Fibroblast of lung (primary cell): ENCODE measurements at regions not wholly inside any gene's neighbourhood (a gene's known extent, or its start where the extent isn't known, plus 50 kb on each side); places are given as distances from the start of the nearest gene placed in this dataset.

Experiments used
- DNase-seq, 2 donors: peaks; one replicate each; pipeline versions ENCODE4 v3.0.0 to v3.0.0-alpha.2; 2010; ENCODE audit warnings: low read depth in 2 of 2
- H2AFZ ChIP-seq: 2 replicates; pipeline ENCODE4 v1.5.1; 2012; ENCODE audit warnings: low read length, control low read depth, inconsistent platforms
- H3K27ac ChIP-seq: 2 replicates; pipeline ENCODE4 v1.5.1; 2011; ENCODE audit warnings: low read length, control low read depth; ENCODE audit not compliant: insufficient read depth
- H3K27me3 ChIP-seq: 2 replicates; pipeline ENCODE4 v1.5.1; 2011; ENCODE audit warnings: mild to moderate bottlenecking, low read length; ENCODE audit not compliant: control insufficient read depth, insufficient read depth
- H3K36me3 ChIP-seq: 2 replicates; pipeline ENCODE4 v1.5.1; 2011; ENCODE audit warnings: low read length; ENCODE audit not compliant: control insufficient read depth, insufficient read depth
- H3K4me1 ChIP-seq: 2 replicates; pipeline ENCODE4 v1.5.1; 2011; ENCODE audit warnings: low read length; ENCODE audit not compliant: control insufficient read depth, insufficient read depth; ENCODE audit errors: extremely low read depth
- H3K4me2 ChIP-seq: 2 replicates; pipeline ENCODE4 v1.5.1; 2011; ENCODE audit warnings: low read length, control low read depth; ENCODE audit not compliant: insufficient read depth; ENCODE audit errors: extremely low read depth
- H3K4me3 ChIP-seq, 4 experiments: fragments of 200-600 bp in 1 of 4; sonication (generic) in 1 of 4; replicated peaks in 1 of 4; 2 replicates each; pipeline ENCODE4 v1.5.1; 2011 to 2016; ENCODE audit warnings: low read length in 4 of 4, low read depth in 3 of 4, mild to moderate bottlenecking in 3 of 4, control low read depth in 2 of 4, inconsistent platforms in 1 of 4, mixed read lengths in 1 of 4; ENCODE audit not compliant: insufficient read depth in 1 of 4; ENCODE audit errors: control extremely low read depth in 1 of 4
- H3K79me2 ChIP-seq: 2 replicates; pipeline ENCODE4 v1.5.1; 2012; ENCODE audit warnings: mild to moderate bottlenecking, low read length, inconsistent platforms; ENCODE audit not compliant: control insufficient read depth, insufficient read depth
- H3K9ac ChIP-seq: 2 replicates; pipeline ENCODE4 v1.5.1; 2011; ENCODE audit warnings: mild to moderate bottlenecking, low read length, control low read depth; ENCODE audit not compliant: insufficient read depth
- H3K9me3 ChIP-seq: 2 replicates; pipeline ENCODE4 v1.5.1; 2012; ENCODE audit warnings: low read depth, low read length; ENCODE audit not compliant: control insufficient read depth, insufficient read depth
- H4K20me1 ChIP-seq: 2 replicates; pipeline ENCODE4 v1.5.1; 2011; ENCODE audit warnings: low read length; ENCODE audit not compliant: control insufficient read depth, insufficient read depth; ENCODE audit errors: extremely low read depth
- EZH2 ChIP-seq: IDR thresholded peaks from 2 replicates; pipeline ENCODE4 v1.5.1; 2012; ENCODE audit warnings: low read length, control low read depth, mild to moderate bottlenecking; ENCODE audit errors: missing control alignments
- TF ChIP-seq, protein P1 (sequence below), 2 donors: IDR thresholded peaks in 1 of 2; conservative IDR thresholded peaks in 1 of 2; 1 replicate in 1 of 2; 2 replicates in 1 of 2; pipeline ENCODE4 v1.5.1; 2011 to 2012; ENCODE audit warnings: low read length in 2 of 2, control low read depth in 1 of 2, inconsistent platforms in 1 of 2, low read depth in 1 of 2, mild to moderate bottlenecking in 1 of 2

DNA sequence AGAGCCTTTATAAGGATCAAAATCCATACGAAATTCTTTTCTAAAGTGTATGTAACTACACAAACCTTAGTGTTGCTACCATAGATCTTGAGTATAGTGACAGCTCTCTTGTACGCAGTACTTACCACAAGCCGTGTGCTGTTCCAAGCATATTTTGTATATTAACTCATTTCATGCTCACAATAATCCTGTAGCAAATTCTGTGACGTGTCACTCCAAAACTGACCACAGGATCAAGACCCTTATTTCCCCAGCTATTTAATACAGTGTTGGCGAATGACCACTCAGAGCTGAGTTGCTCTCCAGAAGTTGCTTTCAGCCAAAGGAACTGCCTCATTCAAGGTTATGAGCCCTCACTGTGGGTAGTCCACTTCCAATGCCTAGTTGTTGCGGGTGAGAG lies 169.8 kb downstream of the BTG1 start:
- Histone ChIP-seq H3K4me3 (no peak overlapping the region), H3K4me1 (no peaks in the 10 kb centered on the region), H3K27ac (no peak overlapping the region), H3K9me3 (no peaks in the 10 kb centered on the region), H3K27me3 (no peaks in the 10 kb centered on the region), H3K36me3 (no peaks in the 10 kb centered on the region), H3K79me2 (no peaks in the 10 kb centered on the region), H2AFZ (no peak overlapping the region), H3K9ac (no peak overlapping the region), H4K20me1 (no peaks in the 10 kb centered on the region), H3K4me2 (no peak overlapping the region)
- TF ChIP-seq EZH2, result no peak
- TF ChIP-seq, protein P1, sequence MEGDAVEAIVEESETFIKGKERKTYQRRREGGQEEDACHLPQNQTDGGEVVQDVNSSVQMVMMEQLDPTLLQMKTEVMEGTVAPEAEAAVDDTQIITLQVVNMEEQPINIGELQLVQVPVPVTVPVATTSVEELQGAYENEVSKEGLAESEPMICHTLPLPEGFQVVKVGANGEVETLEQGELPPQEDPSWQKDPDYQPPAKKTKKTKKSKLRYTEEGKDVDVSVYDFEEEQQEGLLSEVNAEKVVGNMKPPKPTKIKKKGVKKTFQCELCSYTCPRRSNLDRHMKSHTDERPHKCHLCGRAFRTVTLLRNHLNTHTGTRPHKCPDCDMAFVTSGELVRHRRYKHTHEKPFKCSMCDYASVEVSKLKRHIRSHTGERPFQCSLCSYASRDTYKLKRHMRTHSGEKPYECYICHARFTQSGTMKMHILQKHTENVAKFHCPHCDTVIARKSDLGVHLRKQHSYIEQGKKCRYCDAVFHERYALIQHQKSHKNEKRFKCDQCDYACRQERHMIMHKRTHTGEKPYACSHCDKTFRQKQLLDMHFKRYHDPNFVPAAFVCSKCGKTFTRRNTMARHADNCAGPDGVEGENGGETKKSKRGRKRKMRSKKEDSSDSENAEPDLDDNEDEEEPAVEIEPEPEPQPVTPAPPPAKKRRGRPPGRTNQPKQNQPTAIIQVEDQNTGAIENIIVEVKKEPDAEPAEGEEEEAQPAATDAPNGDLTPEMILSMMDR (conservative IDR thresholded peaks at IDR 0.05 in 1 of 2, IDR thresholded peaks at IDR 0.05 in 1 of 2; ENCODE audit: low read depth in 1 of 2, low read length in 2 of 2), result no peak
- peak; percentile 55 to 89 for DNase-seq

DNA sequence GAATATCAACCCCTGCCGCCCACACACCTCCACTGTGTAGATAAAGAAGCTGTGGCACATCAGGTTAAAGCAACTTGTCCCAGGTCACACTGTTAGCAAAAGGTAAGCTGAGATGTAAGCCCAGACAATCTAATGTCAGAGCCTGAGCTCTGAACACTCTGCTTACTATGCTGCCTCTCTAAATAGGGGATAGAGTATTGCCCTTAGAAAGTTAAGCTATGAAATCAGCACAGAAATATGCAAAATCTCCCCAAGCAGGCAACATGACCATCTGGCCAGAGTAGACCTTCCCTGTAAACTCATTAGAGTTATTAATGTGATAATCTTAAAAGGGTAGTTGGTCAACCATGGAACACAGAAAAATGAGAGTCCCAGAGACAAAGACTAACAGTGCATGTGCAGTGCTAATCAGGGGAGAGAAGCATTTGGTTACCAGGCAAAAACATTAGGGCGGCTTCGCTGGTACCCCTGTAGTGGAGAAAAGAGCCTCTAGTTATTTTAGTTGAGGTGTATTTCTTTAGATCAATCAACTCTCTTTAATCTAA lies 171.0 kb downstream of the BTG1 start:
- Histone ChIP-seq H3K79me2 (no peaks in the 10 kb centered on the region), H2AFZ (no peak overlapping the region), H4K20me1 (no peaks in the 10 kb centered on the region), H3K9me3 (no peaks in the 10 kb centered on the region), H3K36me3 (no peaks in the 10 kb centered on the region), H3K27me3 (no peaks in the 10 kb centered on the region), H3K4me3 (no peak overlapping the region), H3K4me1 (no peaks in the 10 kb centered on the region), H3K9ac (no peak overlapping the region), H3K27ac (no peak overlapping the region), H3K4me2 (no peak overlapping the region)
- DNase-seq, result peak; percentile 61 to 74
- TF ChIP-seq, protein P1 (conservative IDR thresholded peaks at IDR 0.05 in 1 of 2, IDR thresholded peaks at IDR 0.05 in 1 of 2; ENCODE audit: low read depth in 1 of 2, low read length in 2 of 2), result no peak
- no peak for TF ChIP-seq EZH2

DNA sequence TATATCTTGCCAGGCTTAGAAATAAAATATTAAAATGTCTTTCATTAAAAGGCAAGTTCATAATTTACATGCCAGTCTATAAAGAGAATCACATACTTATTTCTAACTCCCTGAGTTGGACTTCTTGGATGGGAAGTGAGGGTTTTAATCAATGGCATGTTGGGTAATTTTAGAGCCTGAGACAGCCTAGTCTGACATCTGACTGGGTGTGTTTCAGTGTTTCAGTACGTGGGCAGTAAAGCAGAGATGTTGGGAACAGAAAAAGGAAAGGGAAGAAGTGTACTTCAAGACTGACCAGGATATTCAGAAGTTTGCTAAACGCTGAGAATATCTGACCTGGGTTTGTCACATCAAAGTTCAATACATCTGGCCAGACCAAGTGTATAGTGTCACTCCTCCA lies 171.8 kb downstream of the BTG1 start:
- Histone ChIP-seq H3K4me2 (no peak overlapping the region), H3K9me3 (no peaks in the 10 kb centered on the region), H2AFZ (no peak overlapping the region), H3K27ac (no peak overlapping the region), H3K9ac (no peak overlapping the region), H3K79me2 (no peaks in the 10 kb centered on the region), H3K36me3 (no peaks in the 10 kb centered on the region), H4K20me1 (no peaks in the 10 kb centered on the region), H3K4me3 (no peak overlapping the region), H3K27me3 (no peaks in the 10 kb centered on the region), H3K4me1 (no peaks in the 10 kb centered on the region)
- DNase-seq, result no peak
- TF ChIP-seq EZH2, result no peak
- TF ChIP-seq, protein P1 (conservative IDR thresholded peaks at IDR 0.05 in 1 of 2, IDR thresholded peaks at IDR 0.05 in 1 of 2; ENCODE audit: low read depth in 1 of 2, low read length in 2 of 2), result no peak
